ENCODE measurements at regions not wholly inside any gene's neighbourhood (a gene's known extent, or its start where the extent isn't known, plus 50 kb on each side); places are given as distances from the start of the nearest gene placed in this dataset.

DNA sequence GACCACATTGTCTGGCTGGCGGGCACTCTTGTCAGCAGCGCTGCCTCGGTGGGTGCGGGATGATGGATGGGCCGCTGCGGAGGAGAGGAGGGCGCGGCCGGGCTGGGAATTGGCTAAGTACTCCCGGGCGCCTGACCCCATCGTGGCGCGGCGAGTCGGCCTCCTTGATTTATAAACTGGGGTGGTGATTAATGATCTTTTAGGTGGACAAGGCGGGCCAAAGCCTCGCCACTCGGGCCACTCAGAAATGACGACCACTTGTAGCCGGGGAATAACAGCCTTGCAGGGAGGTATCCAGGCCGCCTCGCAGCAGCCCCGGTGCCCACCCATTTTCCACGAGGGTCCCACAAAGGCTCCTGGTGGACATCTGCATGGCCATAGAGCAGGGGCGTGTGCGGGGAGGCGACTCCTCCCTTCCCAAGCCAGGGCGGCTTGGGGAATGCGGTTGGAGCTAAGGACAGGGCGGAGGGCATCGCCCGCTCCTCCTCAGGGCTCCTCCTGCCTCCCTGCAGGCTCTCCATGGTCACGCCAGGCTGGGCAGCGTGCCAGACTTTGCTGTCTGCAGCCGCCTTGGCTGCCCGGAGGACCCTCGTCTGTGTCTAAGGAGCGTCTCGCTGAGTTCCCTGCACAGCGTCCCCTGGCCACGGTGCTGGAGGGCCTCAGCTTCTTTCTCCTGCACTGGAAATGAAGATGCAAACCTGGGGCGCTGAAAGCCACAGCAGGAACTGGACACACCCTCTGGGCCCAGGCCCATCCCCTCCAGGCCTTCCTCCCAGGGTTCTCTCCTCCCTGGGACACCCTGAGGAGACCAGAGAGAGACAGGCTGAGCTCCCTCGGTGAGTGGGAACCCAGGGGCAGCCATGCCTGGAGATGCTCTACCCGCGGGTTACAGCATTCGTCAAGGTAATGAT is 287.4 kb upstream of the IRX4 start:
- H3K4me3 ChIP-seq (ENCODE audit: low read length): no peak overlapping the region
- H3K4me2 ChIP-seq (ENCODE audit: low read depth, low read length): no peak overlapping the region
- H3K36me3 ChIP-seq (replicated peaks; ENCODE audit: insufficient read depth, low read length): no peaks in the 10 kb centered on the region
- no peaks in the 10 kb centered on the region for H3K9me2 ChIP-seq (replicated peaks; ENCODE audit: insufficient read depth, low read length)
- TF ChIP-seq EZH2phosphoT487 (IDR thresholded peaks at IDR 0.05; ENCODE audit: low read length) (no peak), CTCF (IDR thresholded peaks at IDR 0.05; ENCODE audit: low read length) (no peak), EZH2 (optimal IDR thresholded peaks at IDR 0.05; ENCODE audit: low read depth, low read length) (no peak)
- H3K27ac ChIP-seq (ENCODE audit: low read length): no peak overlapping the region
- no peaks in the 10 kb centered on the region for H3K9me3 ChIP-seq (replicated peaks; ENCODE audit: insufficient read depth, low read length)
- no peaks in the 10 kb centered on the region for H3K79me2 ChIP-seq (ENCODE audit: low read length)
- no peak overlapping the region for H3K9ac ChIP-seq (ENCODE audit: low read length)
- no peak for DNase-seq
- no peaks in the 10 kb centered on the region for H4K20me1 ChIP-seq (ENCODE audit: insufficient read depth, low read length)
- H3K4me1 ChIP-seq (ENCODE audit: low read length): no peaks in the 10 kb centered on the region
- no peaks in the 10 kb centered on the region for H3F3A ChIP-seq (ENCODE audit: insufficient read depth, low read length)
- no peak overlapping the region for H2AFZ ChIP-seq (ENCODE audit: low read length)
- H3K27me3 ChIP-seq (replicated peaks; ENCODE audit: insufficient read depth, low read length): peaks cover 11% of the 10 kb centered on the region

GRCh38 chr5:2169430-2169808 is 286.7 kb upstream of the IRX4 start:
- Histone ChIP-seq H3K4me1 (ENCODE audit: low read length) (no peaks in the 10 kb centered on the region), H3K4me3 (ENCODE audit: low read length) (no peak overlapping the region), H3K79me2 (ENCODE audit: low read length) (no peaks in the 10 kb centered on the region), H3K4me2 (ENCODE audit: low read depth, low read length) (no peak overlapping the region), H2AFZ (ENCODE audit: low read length) (no peak overlapping the region), H3K9me2 (replicated peaks; ENCODE audit: insufficient read depth, low read length) (no peaks in the 10 kb centered on the region), H3K9ac (ENCODE audit: low read length) (no peak overlapping the region), H3K9me3 (replicated peaks; ENCODE audit: insufficient read depth, low read length) (no peaks in the 10 kb centered on the region), H3K27me3 (replicated peaks; ENCODE audit: insufficient read depth, low read length) (peaks cover 11% of the 10 kb centered on the region), H3K27ac (ENCODE audit: low read length) (no peak overlapping the region), H4K20me1 (ENCODE audit: insufficient read depth, low read length) (no peaks in the 10 kb centered on the region), H3F3A (ENCODE audit: insufficient read depth, low read length) (no peaks in the 10 kb centered on the region), H3K36me3 (replicated peaks; ENCODE audit: insufficient read depth, low read length) (no peaks in the 10 kb centered on the region)
- no peak for DNase-seq
- no peak for TF ChIP-seq EZH2phosphoT487 (IDR thresholded peaks at IDR 0.05; ENCODE audit: low read length)
- TF ChIP-seq EZH2 (optimal IDR thresholded peaks at IDR 0.05; ENCODE audit: low read depth, low read length): no peak
- no peak for TF ChIP-seq CTCF (IDR thresholded peaks at IDR 0.05; ENCODE audit: low read length)

- H3K9me2 ChIP-seq (replicated peaks; ENCODE audit: insufficient read depth, low read length): no peaks in the 10 kb centered on the region
- H3K4me3 ChIP-seq (ENCODE audit: low read length): no peak overlapping the region
- DNase-seq: no peak
- H2AFZ ChIP-seq (ENCODE audit: low read length): no peak overlapping the region
- H3F3A ChIP-seq (ENCODE audit: insufficient read depth, low read length): no peaks in the 10 kb centered on the region
- no peaks in the 10 kb centered on the region for H3K4me1 ChIP-seq (ENCODE audit: low read length)
- TF ChIP-seq EZH2 (optimal IDR thresholded peaks at IDR 0.05; ENCODE audit: low read depth, low read length) (no peak), EZH2phosphoT487 (IDR thresholded peaks at IDR 0.05; ENCODE audit: low read length) (no peak), CTCF (IDR thresholded peaks at IDR 0.05; ENCODE audit: low read length) (no peak)
- no peaks in the 10 kb centered on the region for H4K20me1 ChIP-seq (ENCODE audit: insufficient read depth, low read length)
- H3K27me3 ChIP-seq (replicated peaks; ENCODE audit: insufficient read depth, low read length): peaks cover 11% of the 10 kb centered on the region
- H3K9me3 ChIP-seq (replicated peaks; ENCODE audit: insufficient read depth, low read length): no peaks in the 10 kb centered on the region
- H3K36me3 ChIP-seq (replicated peaks; ENCODE audit: insufficient read depth, low read length): no peaks in the 10 kb centered on the region
- H3K9ac ChIP-seq (ENCODE audit: low read length): no peak overlapping the region
- no peaks in the 10 kb centered on the region for H3K79me2 ChIP-seq (ENCODE audit: low read length)
- no peak overlapping the region for H3K27ac ChIP-seq (ENCODE audit: low read length)
- no peak overlapping the region for H3K4me2 ChIP-seq (ENCODE audit: low read depth, low read length)
Measured at GRCh38 chr5:2168601-2169429, 286.1 kb upstream of the IRX4 start.
